Panc1 (cell line): ENCODE measurements at regions not wholly inside any gene's neighbourhood (a gene's known extent, or its start where the extent isn't known, plus 50 kb on each side); places are given as distances from the start of the nearest gene placed in this dataset.
"Not testable (repeated sequence)": the region's sequence is repeated elsewhere in the genome, so short reads cannot be mapped to it uniquely, and the experiment has no call there.

Source experiments
- ATAC-seq: fragments of 200-7000 bp; cut with Tn5 transposase; 2 replicates; pipeline ENCODE4 v1.9.1; 2020; ENCODE audit warnings: mild to moderate bottlenecking, moderate library complexity
- BruUV-seq: library from RNA; stranded (reverse); fragments of 400-500 nt; replicated peaks from 2 replicates; lab custom pipeline; 2021; lab: Mats Ljungman, UMichigan
- CTCF ChIA-PET: fragments of 300-600 bp; sonication (Branson Sonifier 250); formaldehyde crosslinking; loops from one replicate; lab custom pipeline; 2022; ENCODE audit warnings: antibody characterized with exemption; lab: Charles Lee
- POLR2A ChIA-PET: fragments of 300-600 bp; sonication (Branson Sonifier 250); formaldehyde crosslinking; loops from one replicate; lab custom pipeline; 2022; ENCODE audit warnings: antibody characterized with exemption; lab: Charles Lee
- DNase-seq: peaks from one replicate; pipeline ENCODE4 v3.0.0-alpha.2; 2010; ENCODE audit warnings: low read depth, low spot score
- H3K27ac ChIP-seq: 2 replicates; pipeline ENCODE4 v1.5.1; 2011; ENCODE audit warnings: mild to moderate bottlenecking, low read length, inconsistent platforms
- H3K27me3 ChIP-seq: fragments of 200-500 bp; sonication (Bioruptor generic); 2 replicates; pipeline ENCODE4 v1.6.0; 2014; ENCODE audit warnings: low read length, inconsistent platforms; ENCODE audit not compliant: control insufficient read depth, insufficient read depth
- H3K36me3 ChIP-seq: fragments of 200-500 bp; sonication (Bioruptor generic); 2 replicates; pipeline ENCODE4 v1.5.1; 2014; ENCODE audit warnings: inconsistent platforms, mild to moderate bottlenecking, low read length, moderate library complexity; ENCODE audit not compliant: control insufficient read depth, insufficient read depth
- H3K4me1 ChIP-seq: 2 replicates; pipeline ENCODE4 v1.5.1; 2011; ENCODE audit warnings: inconsistent platforms, mild to moderate bottlenecking, low read length, moderate library complexity; ENCODE audit not compliant: control insufficient read depth, insufficient read depth
- H3K4me3 ChIP-seq, 2 experiments: 2 replicates each; pipeline ENCODE4 v1.5.1; 2011 to 2012; ENCODE audit warnings: low read depth in 2 of 2, low read length in 2 of 2, mild to moderate bottlenecking in 2 of 2, inconsistent platforms in 1 of 2, moderate library complexity in 1 of 2
- H3K9me3 ChIP-seq: fragments of 200-500 bp; sonication (Bioruptor generic); 2 replicates; pipeline ENCODE4 v1.5.1; 2014; ENCODE audit warnings: low read depth, mild to moderate bottlenecking, inconsistent platforms, low read length, moderate library complexity; ENCODE audit not compliant: control insufficient read depth, insufficient read depth
- POLR2AphosphoS5 ChIP-seq: IDR thresholded peaks from 2 replicates; pipeline ENCODE4 v1.6.1; 2012; ENCODE audit warnings: mild to moderate bottlenecking, low read depth, low read length, moderate library complexity
- SIN3A ChIP-seq: IDR thresholded peaks from 2 replicates; pipeline ENCODE4 v1.6.1; 2012; ENCODE audit warnings: low read depth, mild to moderate bottlenecking, low read length, moderate library complexity, borderline replicate concordance; ENCODE audit not compliant: insufficient read depth
- TCF7L2 ChIP-seq: IDR thresholded peaks from 2 replicates; pipeline ENCODE4 v1.6.1; 2011; ENCODE audit warnings: mild to moderate bottlenecking, low read depth, low read length, inconsistent platforms
- in situ Hi-C: cut with HindIII; loops from 2 replicates; pipeline ENCODE4 v1.10.0; 2016; ENCODE audit warnings: low sequenced_read_pairs, low pct_unique_long_range_greater_than_20kb
- intact Hi-C: fragments of 100-400 bp; cut with micrococcal nuclease; formaldehyde crosslinking; loops from one replicate; pipeline ENCODE4 v1.10.0; 2022; ENCODE audit not compliant: unreplicated experiment
- TF ChIP-seq, protein P1 (sequence below): fragments of 450-650 bp; IDR thresholded peaks from 2 replicates; pipeline ENCODE4 v1.5.1; 2017; ENCODE audit warnings: mild to moderate bottlenecking
- TF ChIP-seq, protein P2 (sequence below), 2 experiments: IDR thresholded peaks; 2 replicates each; pipeline ENCODE4 v1.6.1; 2011 to 2012; ENCODE audit warnings: low read depth in 2 of 2, control low read depth in 1 of 2, low read length in 1 of 2, mild to moderate bottlenecking in 1 of 2, moderate library complexity in 1 of 2; ENCODE audit not compliant: insufficient read depth in 1 of 2

DNA sequence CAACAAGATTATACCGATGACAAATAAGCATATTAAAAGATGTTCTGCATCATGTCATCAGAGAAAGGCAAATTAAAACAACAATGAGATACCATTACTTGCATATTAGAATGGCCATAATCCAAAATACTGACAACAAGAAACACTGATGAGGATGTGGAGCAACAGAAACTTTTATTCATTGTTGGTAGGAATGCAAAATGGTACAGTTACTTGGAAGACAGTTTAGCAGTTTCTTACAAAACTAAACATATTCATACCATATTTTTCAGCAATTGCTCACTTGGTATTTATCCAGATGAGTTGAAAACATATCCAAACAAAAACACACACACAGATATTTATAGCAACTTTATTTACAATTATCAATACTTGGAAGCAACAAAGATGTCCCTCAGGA lies 160.9 kb upstream of the MME start:
- no peak for TF ChIP-seq POLR2AphosphoS5
- TF ChIP-seq TCF7L2, result no peak
- TF ChIP-seq SIN3A, result no peak
- TF ChIP-seq, protein P1, sequence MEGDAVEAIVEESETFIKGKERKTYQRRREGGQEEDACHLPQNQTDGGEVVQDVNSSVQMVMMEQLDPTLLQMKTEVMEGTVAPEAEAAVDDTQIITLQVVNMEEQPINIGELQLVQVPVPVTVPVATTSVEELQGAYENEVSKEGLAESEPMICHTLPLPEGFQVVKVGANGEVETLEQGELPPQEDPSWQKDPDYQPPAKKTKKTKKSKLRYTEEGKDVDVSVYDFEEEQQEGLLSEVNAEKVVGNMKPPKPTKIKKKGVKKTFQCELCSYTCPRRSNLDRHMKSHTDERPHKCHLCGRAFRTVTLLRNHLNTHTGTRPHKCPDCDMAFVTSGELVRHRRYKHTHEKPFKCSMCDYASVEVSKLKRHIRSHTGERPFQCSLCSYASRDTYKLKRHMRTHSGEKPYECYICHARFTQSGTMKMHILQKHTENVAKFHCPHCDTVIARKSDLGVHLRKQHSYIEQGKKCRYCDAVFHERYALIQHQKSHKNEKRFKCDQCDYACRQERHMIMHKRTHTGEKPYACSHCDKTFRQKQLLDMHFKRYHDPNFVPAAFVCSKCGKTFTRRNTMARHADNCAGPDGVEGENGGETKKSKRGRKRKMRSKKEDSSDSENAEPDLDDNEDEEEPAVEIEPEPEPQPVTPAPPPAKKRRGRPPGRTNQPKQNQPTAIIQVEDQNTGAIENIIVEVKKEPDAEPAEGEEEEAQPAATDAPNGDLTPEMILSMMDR, result no peak
- ChIA-PET CTCF (no interaction called here), POLR2A (no interaction called here)
- no peak overlapping the region for H3K4me3 ChIP-seq
- no peaks in the 10 kb centered on the region for H3K27me3 ChIP-seq
- intact Hi-C loops (no loop called here), in situ Hi-C loops (no loop called here)
- ATAC-seq, result no peak
- no TSS peak for BruUV-seq
- H3K9me3 ChIP-seq, result no peaks in the 10 kb centered on the region
- no peak overlapping the region for H3K27ac ChIP-seq
- no peaks in the 10 kb centered on the region for H3K4me1 ChIP-seq
- no peaks in the 10 kb centered on the region for H3K36me3 ChIP-seq
- DNase-seq, result no peak

DNA sequence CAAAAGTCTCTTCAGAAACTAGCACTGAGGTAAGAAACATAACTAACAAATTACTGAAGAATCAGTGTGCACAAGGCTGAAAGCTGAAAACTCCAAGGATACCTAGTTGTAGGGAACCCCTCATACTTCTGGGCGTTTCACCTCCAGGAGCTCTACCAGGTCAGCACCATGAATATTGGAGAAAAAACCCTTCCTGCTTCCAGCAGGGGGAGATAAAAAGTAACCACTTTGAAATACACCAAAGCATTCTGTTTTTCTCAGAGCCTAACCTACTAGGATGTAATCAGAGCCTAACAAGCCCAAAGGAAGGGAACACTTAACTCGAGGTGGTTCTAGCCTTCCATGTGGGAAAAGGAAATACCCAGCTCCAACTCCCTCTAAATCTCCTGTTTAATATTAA lies 175.8 kb upstream of the MME start:
- BruUV-seq, result no TSS peak
- POLR2A ChIA-PET, result no interaction called here

DNA sequence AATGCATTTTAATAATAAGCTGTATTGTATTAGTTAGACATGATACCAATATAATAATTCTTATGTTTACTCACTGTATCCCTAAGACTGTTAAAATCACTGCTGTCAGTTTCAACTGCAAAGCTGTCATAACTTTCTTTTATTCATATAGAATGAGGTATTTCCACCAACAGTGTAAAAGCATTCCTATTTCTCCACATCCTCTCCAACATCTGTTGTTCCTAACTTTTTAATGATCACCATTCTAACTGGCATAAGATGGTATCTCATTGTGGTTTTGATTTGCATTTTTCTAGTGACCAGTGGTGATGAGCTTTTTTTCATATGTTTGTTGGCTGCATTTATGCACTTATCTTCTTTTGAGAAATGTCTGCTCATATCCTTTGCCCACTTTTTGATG lies 177.6 kb upstream of the MME start:
- ATAC-seq, CTCF ChIA-PET, H3K27me3 ChIP-seq, in situ Hi-C loops, H3K4me3 ChIP-seq, BruUV-seq, intact Hi-C loops, H3K9me3 ChIP-seq, H3K27ac ChIP-seq, POLR2A ChIA-PET, DNase-seq, H3K36me3 ChIP-seq, H3K4me1 ChIP-seq: not testable (repeated sequence)

More for the DNA sequence above, 175.8 kb upstream of the MME start:
- Histone ChIP-seq H3K27me3 (no peaks in the 10 kb centered on the region), H3K36me3 (no peaks in the 10 kb centered on the region), H3K9me3 (no peaks in the 10 kb centered on the region), H3K4me3 (no peak overlapping the region), H3K4me1 (no peaks in the 10 kb centered on the region), H3K27ac (no peak overlapping the region)
- ATAC-seq (no peak), DNase-seq (no peak)
- TF ChIP-seq, protein P1, result peak; percentile 27; the same call in 1 of the 2 replicates
- TF ChIP-seq TCF7L2, result no peak
- intact Hi-C loops (no loop called here), in situ Hi-C loops (no loop called here)
- CTCF ChIA-PET, result no interaction called here

DNA sequence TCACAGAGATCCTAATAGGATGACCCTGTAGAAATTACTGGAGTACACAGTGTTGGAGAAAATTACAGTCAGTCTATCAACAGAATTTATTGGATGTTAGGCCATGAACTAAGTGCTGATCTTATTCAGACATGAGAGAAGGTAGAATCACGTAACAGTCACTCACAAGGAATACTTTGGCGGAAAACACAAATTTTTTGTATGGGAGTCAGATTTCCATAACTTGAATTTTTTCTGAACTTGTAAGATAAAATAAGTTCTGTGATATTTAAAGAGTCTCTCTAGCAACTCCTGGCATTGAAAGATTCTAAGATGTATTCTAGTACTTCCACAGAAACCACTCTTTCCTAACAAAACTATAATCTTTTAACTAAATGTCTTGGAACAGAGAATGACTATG lies 178.8 kb upstream of the MME start:
- no peak for DNase-seq
- in situ Hi-C loops, result no loop called here

More for the DNA sequence above, 178.8 kb upstream of the MME start:
- CTCF ChIA-PET, result no interaction called here
- no TSS peak for BruUV-seq
- intact Hi-C loops, result no loop called here
- POLR2A ChIA-PET, result no interaction called here
- H3K27ac ChIP-seq, result no peak overlapping the region
- no peaks in the 10 kb centered on the region for H3K4me1 ChIP-seq
- H3K36me3 ChIP-seq, result no peaks in the 10 kb centered on the region
- H3K27me3 ChIP-seq, result no peaks in the 10 kb centered on the region
- no peak for ATAC-seq
- H3K4me3 ChIP-seq, result no peak overlapping the region
- no peaks in the 10 kb centered on the region for H3K9me3 ChIP-seq
- no peak for TF ChIP-seq TCF7L2
- no peak for TF ChIP-seq SIN3A
- TF ChIP-seq, protein P1, result no peak
- TF ChIP-seq POLR2AphosphoS5, result no peak
- TF ChIP-seq, protein P2, sequence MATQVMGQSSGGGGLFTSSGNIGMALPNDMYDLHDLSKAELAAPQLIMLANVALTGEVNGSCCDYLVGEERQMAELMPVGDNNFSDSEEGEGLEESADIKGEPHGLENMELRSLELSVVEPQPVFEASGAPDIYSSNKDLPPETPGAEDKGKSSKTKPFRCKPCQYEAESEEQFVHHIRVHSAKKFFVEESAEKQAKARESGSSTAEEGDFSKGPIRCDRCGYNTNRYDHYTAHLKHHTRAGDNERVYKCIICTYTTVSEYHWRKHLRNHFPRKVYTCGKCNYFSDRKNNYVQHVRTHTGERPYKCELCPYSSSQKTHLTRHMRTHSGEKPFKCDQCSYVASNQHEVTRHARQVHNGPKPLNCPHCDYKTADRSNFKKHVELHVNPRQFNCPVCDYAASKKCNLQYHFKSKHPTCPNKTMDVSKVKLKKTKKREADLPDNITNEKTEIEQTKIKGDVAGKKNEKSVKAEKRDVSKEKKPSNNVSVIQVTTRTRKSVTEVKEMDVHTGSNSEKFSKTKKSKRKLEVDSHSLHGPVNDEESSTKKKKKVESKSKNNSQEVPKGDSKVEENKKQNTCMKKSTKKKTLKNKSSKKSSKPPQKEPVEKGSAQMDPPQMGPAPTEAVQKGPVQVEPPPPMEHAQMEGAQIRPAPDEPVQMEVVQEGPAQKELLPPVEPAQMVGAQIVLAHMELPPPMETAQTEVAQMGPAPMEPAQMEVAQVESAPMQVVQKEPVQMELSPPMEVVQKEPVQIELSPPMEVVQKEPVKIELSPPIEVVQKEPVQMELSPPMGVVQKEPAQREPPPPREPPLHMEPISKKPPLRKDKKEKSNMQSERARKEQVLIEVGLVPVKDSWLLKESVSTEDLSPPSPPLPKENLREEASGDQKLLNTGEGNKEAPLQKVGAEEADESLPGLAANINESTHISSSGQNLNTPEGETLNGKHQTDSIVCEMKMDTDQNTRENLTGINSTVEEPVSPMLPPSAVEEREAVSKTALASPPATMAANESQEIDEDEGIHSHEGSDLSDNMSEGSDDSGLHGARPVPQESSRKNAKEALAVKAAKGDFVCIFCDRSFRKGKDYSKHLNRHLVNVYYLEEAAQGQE (IDR thresholded peaks at IDR 0.05; ENCODE audit: insufficient read depth in 1 of 2, low read depth in 2 of 2, low read length in 1 of 2), result no peak
